ENCODE measurements at regions not wholly inside any gene's neighbourhood (a gene's known extent, or its start where the extent isn't known, plus 50 kb on each side); places are given as distances from the start of the nearest gene placed in this dataset.

DNA sequence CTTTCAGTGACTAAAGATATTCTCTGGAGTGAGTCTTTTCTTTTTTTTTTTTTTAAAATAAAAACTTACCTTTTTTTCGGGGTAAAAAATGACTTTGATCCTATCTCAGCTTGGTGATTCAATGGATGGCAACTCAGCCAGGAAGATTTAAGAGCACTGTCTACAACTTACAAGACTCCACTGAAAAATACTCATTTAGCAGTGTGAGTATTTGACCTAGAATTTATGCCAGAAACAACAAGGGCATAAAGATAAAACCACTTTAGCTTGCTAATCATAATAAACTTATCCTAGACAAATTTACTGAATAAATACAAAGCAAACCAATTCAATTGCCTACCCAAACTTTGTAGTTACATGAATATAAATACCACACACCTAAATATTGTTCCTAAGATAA is 446.6 kb downstream of the RPS29 start:
- no peak for TF ChIP-seq L3MBTL2 (conservative IDR thresholded peaks at IDR 0.05)
- TF ChIP-seq ARNT (IDR thresholded peaks at IDR 0.05) = no peak
- no peak for TF ChIP-seq ELF4 (IDR thresholded peaks at IDR 0.05)
- no peak for TF ChIP-seq NFRKB (IDR thresholded peaks at IDR 0.05)
- no peak for TF ChIP-seq SP1 (IDR thresholded peaks at IDR 0.05)
- no peak for TF ChIP-seq BHLHE40 (IDR thresholded peaks at IDR 0.05; ENCODE audit: borderline replicate concordance)
- no peak for TF ChIP-seq HDGF (IDR thresholded peaks at IDR 0.05; ENCODE audit: borderline replicate concordance)
- TF ChIP-seq SUZ12 (IDR thresholded peaks at IDR 0.05) = no peak
- TF ChIP-seq FOXK2 (IDR thresholded peaks at IDR 0.05) = no peak
- TF ChIP-seq LEF1 (IDR thresholded peaks at IDR 0.05; ENCODE audit: borderline replicate concordance) = no peak
- no peak for TF ChIP-seq FOXA1 (IDR thresholded peaks at IDR 0.05)

Data from HEK293T (cell line).